Spleen (tissue), 11 donors: ENCODE measurements at regions not wholly inside any gene's neighbourhood (a gene's known extent, or its start where the extent isn't known, plus 50 kb on each side); places are given as distances from the start of the nearest gene placed in this dataset.

Experiments used
- DNase-seq: peaks from one replicate; pipeline ENCODE4 v3.0.0-alpha.2; 2020
- H3K27ac ChIP-seq, 8 donors: fragments of 200-600 bp; sonication (generic) in 7 of 8; 1 replicate in 4 of 8; 2 replicates in 4 of 8; pipeline versions ENCODE4 v1.5.0 to v1.8.0; 2016 to 2021; ENCODE audit warnings: inconsistent platforms in 4 of 8, mild to moderate bottlenecking in 4 of 8, moderate library complexity in 1 of 8
- H3K27me3 ChIP-seq, 7 donors: fragments of 200-600 bp; sonication (generic) in 6 of 7; replicated peaks in 1 of 7; 1 replicate in 4 of 7; 2 replicates in 3 of 7; pipeline versions ENCODE4 v1.5.0 to v1.8.0; 2016 to 2021; ENCODE audit warnings: inconsistent platforms in 3 of 7, mild to moderate bottlenecking in 1 of 7
- H3K36me3 ChIP-seq, 6 donors: fragments of 200-600 bp; sonication (generic) in 5 of 6; 1 replicate in 4 of 6; 2 replicates in 2 of 6; pipeline versions ENCODE4 v1.5.0 to v1.8.0; 2016 to 2021; ENCODE audit warnings: inconsistent platforms in 2 of 6
- H3K4me1 ChIP-seq, 6 donors: fragments of 200-600 bp; sonication (generic) in 5 of 6; 1 replicate in 3 of 6; 2 replicates in 3 of 6; pipeline versions ENCODE4 v1.5.0 to v1.8.0; 2016 to 2021; ENCODE audit warnings: inconsistent platforms in 3 of 6
- H3K4me3 ChIP-seq, 8 donors: fragments of 200-600 bp; sonication (generic) in 7 of 8; 1 replicate in 4 of 8; 2 replicates in 4 of 8; pipeline versions ENCODE4 v1.5.0 to v1.8.0; 2016 to 2021; ENCODE audit warnings: inconsistent platforms in 4 of 8, mild to moderate bottlenecking in 4 of 8, moderate library complexity in 2 of 8
- H3K9me3 ChIP-seq, 8 donors: fragments of 200-600 bp; sonication (generic) in 7 of 8; 1 replicate in 4 of 8; 2 replicates in 4 of 8; pipeline versions ENCODE4 v1.5.0 to v1.8.0; 2016 to 2021; ENCODE audit warnings: inconsistent platforms in 4 of 8
- CTCF ChIP-seq, 11 experiments: fragments of 200-600 bp in 7 of 11; fragments of 450-650 bp in 4 of 11; sonication (generic) in 4 of 11; IDR thresholded peaks in 8 of 11; conservative IDR thresholded peaks in 3 of 11; 1 replicate in 7 of 11; 2 replicates in 4 of 11; pipeline versions ENCODE4 v1.4.0 to v1.8.0; 2016 to 2021; ENCODE audit warnings: antibody characterized with exemption in 11 of 11, inconsistent platforms in 4 of 11, mild to moderate bottlenecking in 1 of 11
- POLR2A ChIP-seq, 3 donors: fragments of 450-650 bp; IDR thresholded peaks; one replicate each; pipeline ENCODE4 v1.5.1; 2017; ENCODE audit warnings: antibody characterized with exemption in 3 of 3, mild to moderate bottlenecking in 1 of 3
- POLR2AphosphoS5 ChIP-seq, 3 donors: sonication (generic); formaldehyde crosslinking; IDR thresholded peaks; one replicate each; pipeline ENCODE4 v1.5.1; 2017; ENCODE audit warnings: antibody characterized with exemption in 3 of 3
- WGBS, 5 donors: extraction: QIAGEN DNeasy Blood & Tissue Kit in 3 of 5; methylation state at CpG; one replicate each; pipeline versions ENCODE4 v1.1.5 to v1.1.7; 2013 to 2018; 5-methylcytosine and 5-hydroxymethylcytosine counted together
- intact Hi-C: fragments of 100-400 bp; cut with DNase I; formaldehyde crosslinking; loops from one replicate; pipeline ENCODE4 v1.15.0; 2023; ENCODE audit warnings: low total_unique reads
- donor health status: healthy with polysubstance abuse.
- donor health status: DM: no; HTN: no; CAD: no; lungs with moderate emphysema.
- donor health status: DM: no; HTN: no; CAD: no.
- donor health status: Bipolar disorder and iron deficiency.
- donor health status: healthy.
- donor health status: DM: no; HTN: no; CAD: no.
- donor health status: DM: yes; HTN: yes; CAD: no.

- Histone ChIP-seq H3K36me3 (no peaks in the 10 kb centered on the region), H3K4me1 (peaks cover 0 to 20% (median 4%) of the 10 kb centered on the region in 6 donors), H3K27me3 (no peaks in the 10 kb centered on the region), H3K27ac (no peak overlapping the region), H3K4me3 (no peak overlapping the region), H3K9me3 (peaks cover 0 to 8% (median 0%) of the 10 kb centered on the region in 8 donors)
- intact Hi-C loops, result no loop called here
- DNase-seq, result no peak
- TF ChIP-seq POLR2A (IDR thresholded peaks at IDR 0.05), result no peak
- TF ChIP-seq POLR2AphosphoS5 (IDR thresholded peaks at IDR 0.05), result no peak
- TF ChIP-seq CTCF (IDR thresholded peaks at IDR 0.05 in 8 of 11, conservative IDR thresholded peaks at IDR 0.05 in 3 of 11), result no peak
- 63 to 77% (median 75%) methylated on average over 3 of the region's 3 CpGs for WGBS, 5 donors
Observed at GRCh38 chr1:192872010-192872409, 63.2 kb downstream of the RGS2 start.

- Histone ChIP-seq H3K4me3 (no peak overlapping the region), H3K9me3 (peaks cover 0 to 8% (median 0%) of the 10 kb centered on the region in 8 donors), H3K4me1 (peaks cover 0 to 33% (median 10%) of the 10 kb centered on the region in 6 donors), H3K27ac (peak overlapping the region in 3 of 8 donors; percentile 63 to 69 (median 65)), H3K36me3 (no peaks in the 10 kb centered on the region), H3K27me3 (no peaks in the 10 kb centered on the region)
- no peak for DNase-seq
- TF ChIP-seq POLR2A (IDR thresholded peaks at IDR 0.05) (no peak), CTCF (IDR thresholded peaks at IDR 0.05 in 8 of 11, conservative IDR thresholded peaks at IDR 0.05 in 3 of 11) (no peak), POLR2AphosphoS5 (IDR thresholded peaks at IDR 0.05) (no peak)
- intact Hi-C loops, result no loop called here
Observed at GRCh38 chr1:192873836-192874235, 65.0 kb downstream of the RGS2 start.

- Histone ChIP-seq H3K36me3 (no peaks in the 10 kb centered on the region), H3K9me3 (peaks cover 0 to 2% (median 0%) of the 10 kb centered on the region in 8 donors), H3K4me3 (peak overlapping the region in 1 of 8 donors; percentile 28), H3K27me3 (no peaks in the 10 kb centered on the region), H3K4me1 (peaks cover 0 to 25% (median 8%) of the 10 kb centered on the region in 6 donors), H3K27ac (peak overlapping the region in 4 of 8 donors; percentile 61 to 80 (median 70))
- no peak for TF ChIP-seq POLR2A (IDR thresholded peaks at IDR 0.05)
- TF ChIP-seq POLR2AphosphoS5 (IDR thresholded peaks at IDR 0.05), result no peak
- TF ChIP-seq CTCF (IDR thresholded peaks at IDR 0.05 in 8 of 11, conservative IDR thresholded peaks at IDR 0.05 in 3 of 11), result no peak
- no peak for DNase-seq
- 68 to 90% (median 83%) methylated on average over 1 of the region's 1 CpG for WGBS, 5 donors
- intact Hi-C loops, result no loop called here
Observed at GRCh38 chr1:192876633-192877032, 67.8 kb downstream of the RGS2 start.

- Histone ChIP-seq H3K4me3 (peak overlapping the region in 1 of 8 donors; percentile 28), H3K36me3 (no peaks in the 10 kb centered on the region), H3K27ac (peak overlapping the region in 7 of 8 donors; percentile 0 to 80 (median 61)), H3K9me3 (no peaks in the 10 kb centered on the region), H3K4me1 (peaks cover 0 to 25% (median 8%) of the 10 kb centered on the region in 6 donors), H3K27me3 (no peaks in the 10 kb centered on the region)
- intact Hi-C loops, result no loop called here
- DNase-seq, result no peak
- WGBS, 5 donors, result 74 to 89% (median 83%) methylated on average over 2 of the region's 2 CpGs
- peak in 1 of 3 donors; percentile 60 for TF ChIP-seq POLR2AphosphoS5 (IDR thresholded peaks at IDR 0.05)
- TF ChIP-seq POLR2A (IDR thresholded peaks at IDR 0.05), result no peak
Observed at GRCh38 chr1:192877283-192877886, 68.5 kb downstream of the RGS2 start.
